MM.1S (cell line): ENCODE measurements at regions not wholly inside any gene's neighbourhood (a gene's known extent, or its start where the extent isn't known, plus 50 kb on each side); places are given as distances from the start of the nearest gene placed in this dataset.

Experiments used
- DNase-seq: peaks from one replicate; pipeline ENCODE4 v3.0.0-alpha.2; 2015
- H2AFZ ChIP-seq: fragments of 300-600 bp; sonication (generic); 2 replicates; pipeline ENCODE4 v1.6.0; 2016; ENCODE audit warnings: antibody characterized with exemption, low read length
- H3F3A ChIP-seq: fragments of 300-600 bp; sonication (generic); 2 replicates; pipeline ENCODE4 v1.6.1; 2016; ENCODE audit warnings: mild to moderate bottlenecking, antibody characterized with exemption, low read length, moderate library complexity, mixed read lengths; ENCODE audit not compliant: insufficient read depth
- H3K27ac ChIP-seq: fragments of 300-600 bp; sonication (generic); 2 replicates; pipeline ENCODE4 v1.5.1; 2016; ENCODE audit warnings: mild to moderate bottlenecking, low read length
- H3K27me3 ChIP-seq: fragments of 300-600 bp; sonication (generic); replicated peaks from 2 replicates; pipeline ENCODE4 v1.6.0; 2016; ENCODE audit warnings: low read length; ENCODE audit not compliant: insufficient read depth
- H3K36me3 ChIP-seq: fragments of 300-600 bp; sonication (generic); replicated peaks from 2 replicates; pipeline ENCODE4 v1.6.1; 2016; ENCODE audit warnings: mild to moderate bottlenecking, low read length, mixed read lengths; ENCODE audit not compliant: insufficient read depth
- H3K4me1 ChIP-seq: fragments of 300-600 bp; sonication (generic); 2 replicates; pipeline ENCODE4 v1.6.1; 2016; ENCODE audit warnings: low read length, mixed read lengths
- H3K4me2 ChIP-seq: fragments of 300-600 bp; sonication (generic); 2 replicates; pipeline ENCODE4 v1.6.0; 2016; ENCODE audit warnings: low read depth, low read length
- H3K4me3 ChIP-seq: fragments of 300-600 bp; sonication (generic); 2 replicates; pipeline ENCODE4 v1.5.1; 2016; ENCODE audit warnings: low read length, mixed read lengths
- H3K79me2 ChIP-seq: fragments of 300-600 bp; sonication (generic); 2 replicates; pipeline ENCODE4 v1.6.1; 2016; ENCODE audit warnings: mixed run types, low read length, mixed read lengths
- H3K9ac ChIP-seq: fragments of 300-600 bp; sonication (generic); 2 replicates; pipeline ENCODE4 v1.6.1; 2016; ENCODE audit warnings: low read length, mixed read lengths
- H3K9me2 ChIP-seq: fragments of 300-600 bp; sonication (generic); replicated peaks from 2 replicates; pipeline ENCODE4 v1.6.1; 2016; ENCODE audit warnings: mild to moderate bottlenecking, low read length, mixed read lengths; ENCODE audit not compliant: insufficient read depth
- H3K9me3 ChIP-seq: fragments of 300-600 bp; sonication (generic); replicated peaks from 2 replicates; pipeline ENCODE4 v1.6.1; 2016; ENCODE audit warnings: mild to moderate bottlenecking, low read length, mixed read lengths; ENCODE audit not compliant: insufficient read depth
- H4K20me1 ChIP-seq: fragments of 300-600 bp; sonication (generic); 2 replicates; pipeline ENCODE4 v1.6.1; 2016; ENCODE audit warnings: mild to moderate bottlenecking, low read length, moderate library complexity, mixed read lengths; ENCODE audit not compliant: insufficient read depth
- CTCF ChIP-seq: fragments of 300-600 bp; sonication (generic); IDR thresholded peaks from 2 replicates; pipeline ENCODE4 v1.5.1; 2016; ENCODE audit warnings: antibody characterized with exemption, low read length, mixed read lengths
- EZH2 ChIP-seq: fragments of 300-600 bp; sonication (generic); optimal IDR thresholded peaks from 2 replicates; pipeline ENCODE3; 2017; ENCODE audit warnings: low read depth, mild to moderate bottlenecking, antibody characterized with exemption, low read length, mixed read lengths
- EZH2phosphoT487 ChIP-seq: fragments of 300-600 bp; sonication (generic); IDR thresholded peaks from 2 replicates; pipeline ENCODE4 v1.6.1; 2018; ENCODE audit warnings: antibody characterized with exemption, low read length

DNA sequence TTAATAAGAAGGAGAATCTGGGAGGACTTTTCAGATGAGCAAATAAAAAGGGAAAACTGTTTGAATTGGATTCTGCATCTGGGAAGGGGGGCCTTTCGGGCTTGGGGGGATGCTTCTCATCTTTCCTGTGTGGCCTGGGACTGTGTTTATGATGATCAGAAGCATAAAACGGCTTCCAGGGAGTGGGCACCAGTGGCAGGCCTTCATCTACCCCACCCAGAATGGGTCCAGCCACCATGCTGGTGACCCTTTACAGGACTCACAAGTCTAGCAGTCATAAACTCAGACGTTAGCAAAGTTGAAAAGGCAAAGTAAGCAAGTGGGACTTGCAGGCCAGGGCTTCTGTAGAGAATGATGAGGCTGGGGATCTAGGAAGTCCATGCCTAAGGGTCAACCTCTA is 198.3 kb upstream of the ZMIZ1 start:
- TF ChIP-seq EZH2phosphoT487 (no peak), EZH2 (no peak), CTCF (no peak)

GRCh38 chr10:78871796-78872195 is 197.0 kb upstream of the ZMIZ1 start:
- Histone ChIP-seq H3K9me2 (no peaks in the 10 kb centered on the region), H3K4me1 (no peaks in the 10 kb centered on the region), H2AFZ (no peak overlapping the region), H3K36me3 (no peaks in the 10 kb centered on the region), H3K9ac (no peak overlapping the region), H4K20me1 (no peaks in the 10 kb centered on the region), H3K4me3 (no peak overlapping the region), H3K9me3 (no peaks in the 10 kb centered on the region), H3K79me2 (no peaks in the 10 kb centered on the region), H3F3A (no peaks in the 10 kb centered on the region), H3K4me2 (no peak overlapping the region), H3K27ac (no peak overlapping the region), H3K27me3 (no peaks in the 10 kb centered on the region)
- no peak for DNase-seq
- TF ChIP-seq CTCF (no peak), EZH2 (no peak), EZH2phosphoT487 (no peak)

More for the DNA sequence above, 198.3 kb upstream of the ZMIZ1 start:
- no peaks in the 10 kb centered on the region for H3K4me1 ChIP-seq
- H3K9me3 ChIP-seq, result no peaks in the 10 kb centered on the region
- no peaks in the 10 kb centered on the region for H3K27me3 ChIP-seq
- no peak overlapping the region for H3K4me2 ChIP-seq
- H3K79me2 ChIP-seq, result no peaks in the 10 kb centered on the region
- no peak overlapping the region for H3K4me3 ChIP-seq
- no peak overlapping the region for H3K27ac ChIP-seq
- H3K36me3 ChIP-seq, result no peaks in the 10 kb centered on the region
- no peaks in the 10 kb centered on the region for H3F3A ChIP-seq
- H2AFZ ChIP-seq, result no peak overlapping the region
- no peaks in the 10 kb centered on the region for H4K20me1 ChIP-seq
- H3K9ac ChIP-seq, result no peak overlapping the region
- no peak for DNase-seq
- H3K9me2 ChIP-seq, result no peaks in the 10 kb centered on the region

GRCh38 chr10:78873413-78873812 is 195.4 kb upstream of the ZMIZ1 start:
- no peaks in the 10 kb centered on the region for H3K4me1 ChIP-seq

More at GRCh38 chr10:78873413-78873812, 195.4 kb upstream of the ZMIZ1 start:
- no peaks in the 10 kb centered on the region for H4K20me1 ChIP-seq
- H3F3A ChIP-seq, result no peaks in the 10 kb centered on the region
- TF ChIP-seq CTCF (no peak), EZH2phosphoT487 (no peak), EZH2 (no peak)
- DNase-seq, result no peak
- no peaks in the 10 kb centered on the region for H3K9me3 ChIP-seq
- H3K9ac ChIP-seq, result no peak overlapping the region
- H3K4me3 ChIP-seq, result no peak overlapping the region
- H3K27me3 ChIP-seq, result no peaks in the 10 kb centered on the region
- H3K79me2 ChIP-seq, result no peaks in the 10 kb centered on the region
- no peaks in the 10 kb centered on the region for H3K9me2 ChIP-seq
- no peak overlapping the region for H2AFZ ChIP-seq
- no peak overlapping the region for H3K4me2 ChIP-seq
- no peak overlapping the region for H3K27ac ChIP-seq
- no peaks in the 10 kb centered on the region for H3K36me3 ChIP-seq
